Fibroblast of lung (primary cell): ENCODE measurements at regions not wholly inside any gene's neighbourhood (a gene's known extent, or its start where the extent isn't known, plus 50 kb on each side); places are given as distances from the start of the nearest gene placed in this dataset.

Experiments used
- DNase-seq, 2 donors: peaks; one replicate each; pipeline versions ENCODE4 v3.0.0 to v3.0.0-alpha.2; 2010; ENCODE audit warnings: low read depth in 2 of 2
- H2AFZ ChIP-seq: 2 replicates; pipeline ENCODE4 v1.5.1; 2012; ENCODE audit warnings: low read length, control low read depth, inconsistent platforms
- H3K27ac ChIP-seq: 2 replicates; pipeline ENCODE4 v1.5.1; 2011; ENCODE audit warnings: low read length, control low read depth; ENCODE audit not compliant: insufficient read depth
- H3K27me3 ChIP-seq: 2 replicates; pipeline ENCODE4 v1.5.1; 2011; ENCODE audit warnings: mild to moderate bottlenecking, low read length; ENCODE audit not compliant: control insufficient read depth, insufficient read depth
- H3K36me3 ChIP-seq: 2 replicates; pipeline ENCODE4 v1.5.1; 2011; ENCODE audit warnings: low read length; ENCODE audit not compliant: control insufficient read depth, insufficient read depth
- H3K4me1 ChIP-seq: 2 replicates; pipeline ENCODE4 v1.5.1; 2011; ENCODE audit warnings: low read length; ENCODE audit not compliant: control insufficient read depth, insufficient read depth; ENCODE audit errors: extremely low read depth
- H3K4me2 ChIP-seq: 2 replicates; pipeline ENCODE4 v1.5.1; 2011; ENCODE audit warnings: low read length, control low read depth; ENCODE audit not compliant: insufficient read depth; ENCODE audit errors: extremely low read depth
- H3K4me3 ChIP-seq, 4 experiments: fragments of 200-600 bp in 1 of 4; sonication (generic) in 1 of 4; replicated peaks in 1 of 4; 2 replicates each; pipeline ENCODE4 v1.5.1; 2011 to 2016; ENCODE audit warnings: low read length in 4 of 4, low read depth in 3 of 4, mild to moderate bottlenecking in 3 of 4, control low read depth in 2 of 4, inconsistent platforms in 1 of 4, mixed read lengths in 1 of 4; ENCODE audit not compliant: insufficient read depth in 1 of 4; ENCODE audit errors: control extremely low read depth in 1 of 4
- H3K79me2 ChIP-seq: 2 replicates; pipeline ENCODE4 v1.5.1; 2012; ENCODE audit warnings: mild to moderate bottlenecking, low read length, inconsistent platforms; ENCODE audit not compliant: control insufficient read depth, insufficient read depth
- H3K9ac ChIP-seq: 2 replicates; pipeline ENCODE4 v1.5.1; 2011; ENCODE audit warnings: mild to moderate bottlenecking, low read length, control low read depth; ENCODE audit not compliant: insufficient read depth
- H3K9me3 ChIP-seq: 2 replicates; pipeline ENCODE4 v1.5.1; 2012; ENCODE audit warnings: low read depth, low read length; ENCODE audit not compliant: control insufficient read depth, insufficient read depth
- H4K20me1 ChIP-seq: 2 replicates; pipeline ENCODE4 v1.5.1; 2011; ENCODE audit warnings: low read length; ENCODE audit not compliant: control insufficient read depth, insufficient read depth; ENCODE audit errors: extremely low read depth
- EZH2 ChIP-seq: IDR thresholded peaks from 2 replicates; pipeline ENCODE4 v1.5.1; 2012; ENCODE audit warnings: low read length, control low read depth, mild to moderate bottlenecking; ENCODE audit errors: missing control alignments
- TF ChIP-seq, protein P1 (sequence below), 2 donors: IDR thresholded peaks in 1 of 2; conservative IDR thresholded peaks in 1 of 2; 1 replicate in 1 of 2; 2 replicates in 1 of 2; pipeline ENCODE4 v1.5.1; 2011 to 2012; ENCODE audit warnings: low read length in 2 of 2, control low read depth in 1 of 2, inconsistent platforms in 1 of 2, low read depth in 1 of 2, mild to moderate bottlenecking in 1 of 2

DNA sequence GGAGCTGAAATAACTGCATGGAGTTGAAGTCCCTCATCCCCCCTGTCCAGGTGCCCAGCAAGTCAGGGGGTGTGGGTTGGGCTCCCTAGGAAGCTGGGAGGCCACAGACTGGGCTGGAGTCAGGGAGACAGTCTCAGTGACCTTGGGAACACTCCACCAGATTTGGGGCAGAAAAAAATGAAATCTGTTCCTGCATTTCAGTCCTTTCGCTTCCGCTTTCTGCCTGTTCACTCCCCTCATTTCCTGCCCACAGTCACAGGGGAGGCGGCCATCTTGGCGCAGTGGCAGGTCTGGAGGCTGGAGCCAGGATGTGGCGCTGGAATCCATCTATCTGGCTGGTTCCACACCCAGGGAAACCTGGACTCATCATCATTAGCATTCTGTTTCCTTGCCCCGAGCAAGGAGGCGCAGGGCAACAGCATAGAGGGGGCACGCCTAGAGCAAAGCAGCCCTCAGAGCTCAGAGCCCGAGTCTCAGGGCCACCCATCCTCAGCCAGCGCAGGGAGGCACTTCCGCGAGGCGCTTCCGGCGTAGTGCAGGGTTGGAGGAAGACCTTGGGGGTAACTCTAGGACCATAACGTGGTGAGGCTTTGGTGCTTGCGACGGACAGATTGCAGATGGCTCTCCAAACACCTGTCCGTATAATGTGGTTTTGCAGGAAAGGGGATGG, 86.2 kb upstream of the HSPA9 start:
- Histone ChIP-seq H3K27me3 (peaks cover 2% of the 10 kb centered on the region), H3K4me3 (no peak overlapping the region), H3K27ac (no peak overlapping the region), H4K20me1 (no peaks in the 10 kb centered on the region), H3K9ac (no peak overlapping the region), H3K4me2 (no peak overlapping the region), H3K36me3 (no peaks in the 10 kb centered on the region), H3K4me1 (no peaks in the 10 kb centered on the region), H3K9me3 (no peaks in the 10 kb centered on the region), H2AFZ (no peak overlapping the region), H3K79me2 (no peaks in the 10 kb centered on the region)
- no peak for DNase-seq
- TF ChIP-seq, protein P1, sequence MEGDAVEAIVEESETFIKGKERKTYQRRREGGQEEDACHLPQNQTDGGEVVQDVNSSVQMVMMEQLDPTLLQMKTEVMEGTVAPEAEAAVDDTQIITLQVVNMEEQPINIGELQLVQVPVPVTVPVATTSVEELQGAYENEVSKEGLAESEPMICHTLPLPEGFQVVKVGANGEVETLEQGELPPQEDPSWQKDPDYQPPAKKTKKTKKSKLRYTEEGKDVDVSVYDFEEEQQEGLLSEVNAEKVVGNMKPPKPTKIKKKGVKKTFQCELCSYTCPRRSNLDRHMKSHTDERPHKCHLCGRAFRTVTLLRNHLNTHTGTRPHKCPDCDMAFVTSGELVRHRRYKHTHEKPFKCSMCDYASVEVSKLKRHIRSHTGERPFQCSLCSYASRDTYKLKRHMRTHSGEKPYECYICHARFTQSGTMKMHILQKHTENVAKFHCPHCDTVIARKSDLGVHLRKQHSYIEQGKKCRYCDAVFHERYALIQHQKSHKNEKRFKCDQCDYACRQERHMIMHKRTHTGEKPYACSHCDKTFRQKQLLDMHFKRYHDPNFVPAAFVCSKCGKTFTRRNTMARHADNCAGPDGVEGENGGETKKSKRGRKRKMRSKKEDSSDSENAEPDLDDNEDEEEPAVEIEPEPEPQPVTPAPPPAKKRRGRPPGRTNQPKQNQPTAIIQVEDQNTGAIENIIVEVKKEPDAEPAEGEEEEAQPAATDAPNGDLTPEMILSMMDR (conservative IDR thresholded peaks at IDR 0.05 in 1 of 2, IDR thresholded peaks at IDR 0.05 in 1 of 2; ENCODE audit: low read depth in 1 of 2, low read length in 2 of 2) = no peak
- no peak for TF ChIP-seq EZH2

DNA sequence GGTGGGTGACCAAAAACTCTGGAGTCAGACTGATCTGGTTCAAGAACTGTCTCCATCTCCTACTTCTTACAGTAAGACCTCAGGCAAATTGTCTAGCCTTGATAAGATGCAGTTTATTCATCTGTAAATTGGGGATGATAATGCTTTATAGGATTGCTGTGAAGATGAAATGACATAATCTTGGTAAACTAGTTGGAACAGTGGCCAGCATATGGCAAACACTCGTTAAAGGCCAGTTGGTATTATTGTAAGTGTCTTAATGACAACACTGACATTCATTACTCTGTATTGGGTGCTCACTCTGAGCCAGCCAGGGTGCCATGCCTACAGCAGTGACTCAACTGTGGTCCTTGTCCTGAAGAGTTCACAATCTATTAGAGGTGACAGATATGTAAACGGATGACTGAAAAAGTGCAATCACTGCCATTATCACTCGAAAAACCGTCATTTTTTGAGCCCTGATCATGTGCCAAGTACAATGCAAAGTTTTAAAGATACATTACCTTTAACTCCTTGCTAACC, 84.9 kb upstream of the HSPA9 start:
- no peak for TF ChIP-seq EZH2
- TF ChIP-seq, protein P1 (conservative IDR thresholded peaks at IDR 0.05 in 1 of 2, IDR thresholded peaks at IDR 0.05 in 1 of 2; ENCODE audit: low read depth in 1 of 2, low read length in 2 of 2) = no peak
- Histone ChIP-seq H3K36me3 (no peaks in the 10 kb centered on the region), H3K4me1 (no peaks in the 10 kb centered on the region), H4K20me1 (no peaks in the 10 kb centered on the region), H3K4me3 (no peak overlapping the region), H3K9ac (no peak overlapping the region), H3K27me3 (peaks cover 2% of the 10 kb centered on the region), H3K9me3 (no peaks in the 10 kb centered on the region), H3K4me2 (no peak overlapping the region), H3K79me2 (no peaks in the 10 kb centered on the region), H2AFZ (no peak overlapping the region), H3K27ac (no peak overlapping the region)
- DNase-seq = no peak

DNA sequence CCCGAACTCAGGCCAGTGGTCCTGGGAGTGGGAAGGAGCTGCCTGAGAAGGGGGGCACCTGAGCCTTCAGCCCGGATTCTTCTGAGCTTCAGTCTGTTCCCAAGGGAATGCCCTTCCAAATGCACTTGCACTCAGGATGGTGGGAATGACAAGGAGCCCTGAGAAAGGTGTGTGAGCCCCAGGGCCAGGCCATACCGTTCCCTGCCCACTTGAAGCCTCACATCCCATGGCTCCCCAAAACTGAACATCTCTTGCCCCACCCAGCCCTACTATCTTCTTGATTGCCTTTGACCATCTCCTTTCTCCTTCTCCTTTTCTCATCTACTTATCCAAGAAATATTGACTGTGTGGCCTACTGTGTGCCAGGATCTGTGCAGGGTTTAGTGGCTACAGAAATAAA, 84.4 kb upstream of the HSPA9 start:
- no peak overlapping the region for H3K27ac ChIP-seq
- no peak for DNase-seq
- H3K9me3 ChIP-seq = no peaks in the 10 kb centered on the region
- no peak overlapping the region for H3K4me2 ChIP-seq
- no peaks in the 10 kb centered on the region for H4K20me1 ChIP-seq
- H3K4me1 ChIP-seq = no peaks in the 10 kb centered on the region
- peaks cover 2% of the 10 kb centered on the region for H3K27me3 ChIP-seq
- no peak overlapping the region for H2AFZ ChIP-seq
- H3K36me3 ChIP-seq = no peaks in the 10 kb centered on the region
- no peaks in the 10 kb centered on the region for H3K79me2 ChIP-seq
- TF ChIP-seq, protein P1 (conservative IDR thresholded peaks at IDR 0.05 in 1 of 2, IDR thresholded peaks at IDR 0.05 in 1 of 2; ENCODE audit: low read depth in 1 of 2, low read length in 2 of 2) = no peak
- TF ChIP-seq EZH2 = no peak
- no peak overlapping the region for H3K9ac ChIP-seq
- H3K4me3 ChIP-seq = no peak overlapping the region
